Left hindlimb (tissue), 1 donor: ENCODE measurements at regions not wholly inside any gene's neighbourhood (a gene's known extent, or its start where the extent isn't known, plus 50 kb on each side); places are given as distances from the start of the nearest gene placed in this dataset.

Source experiments
- DNase-seq: peaks from one replicate; pipeline ENCODE4 v3.0.0-alpha.2; 2018

GRCh38 chr5:141745390-141745789 lies 63.4 kb upstream of the ARAP3 start:
- no peak for DNase-seq

- no peak for DNase-seq
Measured at GRCh38 chr5:141743866-141744272, 61.8 kb upstream of the ARAP3 start.

DNA sequence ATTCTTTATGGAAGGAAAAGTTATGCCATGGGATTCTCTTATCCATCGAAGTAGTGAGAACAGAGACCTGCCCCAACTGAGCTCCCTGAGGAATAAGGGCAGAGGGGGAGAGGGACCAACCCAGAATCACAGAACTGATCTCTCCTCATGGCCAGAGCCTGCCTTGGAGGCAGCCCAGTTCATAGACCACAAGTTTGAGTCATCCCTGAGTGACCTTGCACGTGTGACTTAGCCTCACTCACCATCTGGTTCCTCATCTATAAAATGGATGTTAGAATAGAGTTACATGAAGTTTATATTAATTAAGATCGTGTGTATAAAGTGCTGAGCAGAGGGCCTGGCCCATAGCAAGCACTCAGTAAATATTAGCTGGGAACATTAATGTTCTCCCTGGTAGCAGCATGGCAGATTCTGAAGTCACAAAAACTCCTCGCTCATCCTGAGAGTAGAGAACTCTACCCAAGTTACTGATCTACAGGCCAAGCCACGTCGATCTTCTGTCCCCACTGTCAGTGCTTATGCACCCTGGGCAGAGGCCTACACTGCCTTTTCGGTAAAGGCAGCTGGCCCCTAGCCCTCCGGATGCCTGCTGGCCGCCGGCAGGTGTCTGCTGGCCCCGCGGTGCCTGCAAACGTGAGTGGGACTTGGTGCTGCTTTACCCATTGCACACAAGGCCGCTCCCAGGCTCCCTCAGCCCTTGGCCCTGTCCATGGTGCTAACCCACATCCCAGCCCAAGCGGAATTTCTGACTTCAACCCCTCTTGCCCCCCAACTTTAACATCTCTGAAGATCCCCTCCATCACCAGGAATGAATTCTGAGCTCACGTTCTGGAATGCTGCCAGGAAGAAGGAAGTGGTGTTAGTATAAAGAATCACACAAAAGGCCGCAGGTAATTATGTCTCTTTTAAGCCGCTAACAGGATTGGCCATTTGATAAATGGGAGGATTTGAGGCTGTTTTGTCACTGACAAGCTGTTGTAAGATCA lies 61.1 kb upstream of the ARAP3 start:
- no peak for DNase-seq

- DNase-seq: no peak
Measured at GRCh38 chr5:141742144-141742543, 60.1 kb upstream of the ARAP3 start.

DNA sequence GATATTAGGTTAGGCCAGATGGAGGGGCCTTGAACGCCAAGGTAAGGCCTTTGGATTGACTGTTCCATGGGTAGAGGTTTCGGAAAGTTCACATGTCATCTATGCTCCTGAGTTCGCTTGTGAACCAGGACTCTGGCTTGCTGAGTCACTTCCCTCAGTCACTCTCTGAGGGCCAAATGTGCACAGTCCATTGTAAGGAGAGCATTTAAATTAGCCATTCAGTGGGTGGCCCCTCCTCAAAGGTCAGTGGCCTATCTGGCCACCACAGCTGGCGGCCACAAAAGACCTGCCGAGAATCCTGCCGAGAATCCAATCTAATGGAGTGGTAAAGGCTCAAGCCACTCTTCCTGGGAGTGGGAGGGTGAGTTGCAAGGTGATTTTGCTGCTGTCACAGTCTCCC lies 58.9 kb upstream of the ARAP3 start:
- no peak for DNase-seq

GRCh38 chr5:141737535-141737934 lies 55.5 kb upstream of the ARAP3 start:
- no peak for DNase-seq

DNA sequence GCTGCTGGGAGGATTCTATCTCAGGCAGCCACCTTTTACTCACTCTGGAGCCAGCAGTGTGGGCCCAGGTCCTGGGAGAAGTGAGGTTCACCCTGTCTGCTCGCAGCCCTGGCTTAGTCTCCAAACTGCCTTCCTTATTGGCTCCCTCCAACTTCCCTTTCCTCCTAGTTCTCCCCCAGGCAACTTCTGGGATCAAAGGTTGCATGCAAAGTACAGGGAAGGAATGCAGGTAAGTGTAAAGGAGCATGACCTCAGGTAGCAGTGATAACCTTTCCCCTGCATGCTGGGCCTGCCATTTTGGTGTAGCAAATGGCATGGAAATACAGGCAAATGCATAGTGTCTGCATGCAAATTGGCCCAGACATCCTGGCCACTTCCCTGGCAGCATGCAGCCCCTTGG lies 53.8 kb upstream of the ARAP3 start:
- DNase-seq: no peak

GRCh38 chr5:141734501-141735229 lies 52.6 kb upstream of the ARAP3 start:
- DNase-seq: peak; percentile 53

GRCh38 chr5:141733198-141733597 lies 51.2 kb upstream of the ARAP3 start:
- DNase-seq: no peak

DNA sequence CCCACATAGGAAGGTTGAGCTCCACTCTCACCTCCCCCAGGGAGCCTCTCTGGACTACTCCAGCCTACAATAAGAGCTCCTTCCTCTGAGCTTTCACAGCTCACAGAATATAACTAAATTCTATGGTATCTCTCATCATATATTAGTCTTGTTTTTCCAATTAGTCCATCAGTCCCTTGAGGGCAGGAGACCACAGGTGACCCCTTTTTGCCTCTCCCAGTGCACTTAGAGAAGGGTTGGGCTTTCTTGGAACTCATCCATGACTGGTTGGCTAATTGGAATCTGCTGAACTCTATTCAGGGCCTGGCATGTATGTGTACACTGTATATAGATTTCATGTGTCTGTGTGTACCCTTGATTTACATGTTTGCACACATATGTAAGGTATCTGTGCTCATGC lies 50.4 kb upstream of the ARAP3 start:
- DNase-seq: no peak
